A673 (cell line): ENCODE measurements at regions not wholly inside any gene's neighbourhood (a gene's known extent, or its start where the extent isn't known, plus 50 kb on each side); places are given as distances from the start of the nearest gene placed in this dataset.
A peak's percentile ranks its signal among the peaks of the same experiment; 100 is the strongest.

ENCODE experiments used
- BruUV-seq: library from RNA; stranded (reverse); fragments of 400-500 nt; replicated peaks from 2 replicates; lab custom pipeline; 2021; lab: Mats Ljungman, UMichigan
- CTCF ChIA-PET: fragments of 300-600 bp; sonication (Branson Sonifier 250); formaldehyde crosslinking; loops from one replicate; lab custom pipeline; 2022; ENCODE audit warnings: antibody characterized with exemption; lab: Charles Lee
- POLR2A ChIA-PET: fragments of 300-600 bp; sonication (Branson Sonifier 250); formaldehyde crosslinking; loops from one replicate; lab custom pipeline; 2022; ENCODE audit warnings: antibody characterized with exemption; ENCODE audit not compliant: low non-redundant PET; lab: Charles Lee
- DNase-seq: peaks from one replicate; pipeline ENCODE4 v3.0.0-alpha.2; 2015; ENCODE audit warnings: low spot score
- H3K27ac ChIP-seq: fragments of 200-600 bp; sonication (generic); 2 replicates; pipeline ENCODE4 v1.5.1; 2016; ENCODE audit warnings: mixed run types, low read depth, mild to moderate bottlenecking, mixed read lengths, antibody characterized with exemption, low read length; ENCODE audit not compliant: poor library complexity, severe bottlenecking
- H3K27me3 ChIP-seq: fragments of 200-600 bp; sonication (generic); replicated peaks from 2 replicates; pipeline ENCODE4 v1.6.1; 2017; ENCODE audit warnings: mixed run types, low read depth, mild to moderate bottlenecking, mixed read lengths, antibody characterized with exemption, low read length; ENCODE audit not compliant: insufficient read depth, poor library complexity
- H3K36me3 ChIP-seq: fragments of 200-600 bp; sonication (generic); 2 replicates; pipeline ENCODE4 v1.6.1; 2016; ENCODE audit warnings: mixed run types, mild to moderate bottlenecking, mixed read lengths, antibody characterized with exemption, low read length; ENCODE audit not compliant: insufficient read depth, poor library complexity, severe bottlenecking
- H3K4me1 ChIP-seq: fragments of 200-600 bp; sonication (generic); 2 replicates; pipeline ENCODE4 v1.6.1; 2017; ENCODE audit warnings: mixed run types, mild to moderate bottlenecking, mixed read lengths, antibody characterized with exemption, low read length; ENCODE audit not compliant: insufficient read depth, poor library complexity, severe bottlenecking
- H3K4me3 ChIP-seq: fragments of 200-600 bp; sonication (generic); 2 replicates; pipeline ENCODE4 v1.5.1; 2016; ENCODE audit warnings: low read depth, mixed run types, mild to moderate bottlenecking, mixed read lengths, low read length; ENCODE audit not compliant: poor library complexity, severe bottlenecking
- H3K9me3 ChIP-seq: fragments of 200-600 bp; sonication (generic); 2 replicates; pipeline ENCODE4 v1.6.1; 2016; ENCODE audit warnings: mixed run types, low read depth, mild to moderate bottlenecking, mixed read lengths, antibody characterized with exemption, low read length; ENCODE audit not compliant: poor library complexity, severe bottlenecking
- CTCF ChIP-seq: fragments of 300-800, 200-600 bp; sonication (generic); conservative IDR thresholded peaks from 2 replicates; pipeline ENCODE4 v1.5.1; 2017; ENCODE audit warnings: low read depth, mild to moderate bottlenecking, antibody characterized with exemption, low read length, moderate library complexity, mixed read lengths
- EZH2 ChIP-seq: fragments of 200-600 bp; sonication (generic); IDR thresholded peaks from 2 replicates; pipeline ENCODE4 v1.6.1; 2017; ENCODE audit warnings: borderline replicate concordance, low read depth, mild to moderate bottlenecking, mixed read lengths, antibody characterized with exemption, low read length; ENCODE audit not compliant: poor library complexity, severe bottlenecking
- intact Hi-C: fragments of 100-400 bp; cut with micrococcal nuclease; formaldehyde crosslinking; loops from one replicate; pipeline ENCODE4 v1.10.0; 2022; ENCODE audit not compliant: unreplicated experiment

- Histone ChIP-seq H3K4me3 (no peak overlapping the region), H3K4me1 (peaks cover 18% of the 10 kb centered on the region), H3K27ac (no peak overlapping the region), H3K36me3 (no peaks in the 10 kb centered on the region), H3K9me3 (no peaks in the 10 kb centered on the region), H3K27me3 (no peaks in the 10 kb centered on the region)
- ChIA-PET CTCF (no interaction called here), POLR2A (no interaction called here)
- intact Hi-C loops = no loop called here
- no peak for TF ChIP-seq CTCF
- TF ChIP-seq EZH2 = no peak
- BruUV-seq = no TSS peak
- DNase-seq = no peak
Measured at GRCh38 chr10:25815236-25815635, 118.8 kb upstream of the MYO3A start.

- no TSS peak for BruUV-seq
- H3K9me3 ChIP-seq = no peaks in the 10 kb centered on the region
- peak; percentile 80 for DNase-seq
- ChIA-PET POLR2A (interaction anchor here (0.7 kb wide), 1 partner anchor 27 kb away, joined by 3 read pairs; no protein-coding TSS in a partner anchor), CTCF (no interaction called here)
- peaks cover 27% of the 10 kb centered on the region for H3K4me1 ChIP-seq
- intact Hi-C loops = no loop called here
- peak overlapping the region; percentile 53 for H3K27ac ChIP-seq
- no peak overlapping the region for H3K4me3 ChIP-seq
- H3K36me3 ChIP-seq = no peaks in the 10 kb centered on the region
- TF ChIP-seq CTCF (no peak), EZH2 (no peak)
- H3K27me3 ChIP-seq = no peaks in the 10 kb centered on the region
Measured at GRCh38 chr10:25815999-25816768, 117.8 kb upstream of the MYO3A start.

GRCh38 chr10:25817200-25817599 lies 116.8 kb upstream of the MYO3A start:
- CTCF ChIA-PET = interaction anchor here (1.2 kb wide), 1 partner anchor 59 kb away, joined by 3 read pairs; no protein-coding TSS in a partner anchor
- POLR2A ChIA-PET = no interaction called here
- no peak for DNase-seq
- intact Hi-C loops = no loop called here
- Histone ChIP-seq H3K9me3 (no peaks in the 10 kb centered on the region), H3K4me1 (peaks cover 29% of the 10 kb centered on the region), H3K4me3 (no peak overlapping the region), H3K36me3 (no peaks in the 10 kb centered on the region), H3K27ac (peak overlapping the region; percentile 53), H3K27me3 (no peaks in the 10 kb centered on the region)
- TF ChIP-seq CTCF = no peak
- TF ChIP-seq EZH2 = no peak
- BruUV-seq = no TSS peak
